ENCODE measurements at regions not wholly inside any gene's neighbourhood (a gene's known extent, or its start where the extent isn't known, plus 50 kb on each side); places are given as distances from the start of the nearest gene placed in this dataset.

- TF ChIP-seq CREB1 (IDR thresholded peaks at IDR 0.05; ENCODE audit: low read depth) (no peak), TAF1 (IDR thresholded peaks at IDR 0.05; ENCODE audit: low read depth) (no peak), YY1 (IDR thresholded peaks at IDR 0.05; ENCODE audit: low read depth) (no peak), NFIC (IDR thresholded peaks at IDR 0.05) (no peak), EGR1 (IDR thresholded peaks at IDR 0.05) (no peak), TCF12 (IDR thresholded peaks at IDR 0.05; ENCODE audit: low read depth) (no peak), RAD21 (IDR thresholded peaks at IDR 0.05; ENCODE audit: low read depth) (no peak), FOXM1 (IDR thresholded peaks at IDR 0.05; ENCODE audit: borderline replicate concordance, low read depth) (no peak), MAX (IDR thresholded peaks at IDR 0.05) (no peak), USF1 (IDR thresholded peaks at IDR 0.05) (no peak), EP300 (IDR thresholded peaks at IDR 0.05; ENCODE audit: borderline replicate concordance) (no peak), ZBTB7A (IDR thresholded peaks at IDR 0.05; ENCODE audit: low read depth) (no peak), REST (IDR thresholded peaks at IDR 0.05; ENCODE audit: low read depth) (no peak)
Observed at GRCh38 chr6:102812242-102812641, 1418.7 kb downstream of the GRIK2 start.

- TF ChIP-seq FOXM1 (IDR thresholded peaks at IDR 0.05; ENCODE audit: borderline replicate concordance, low read depth) = no peak
- TF ChIP-seq YY1 (IDR thresholded peaks at IDR 0.05; ENCODE audit: low read depth) = no peak
- no peak for TF ChIP-seq CEBPB (IDR thresholded peaks at IDR 0.05)
- TF ChIP-seq CREB1 (IDR thresholded peaks at IDR 0.05; ENCODE audit: low read depth) = no peak
- no peak for TF ChIP-seq TAF1 (IDR thresholded peaks at IDR 0.05; ENCODE audit: low read depth)
- no peak for TF ChIP-seq RAD21 (IDR thresholded peaks at IDR 0.05; ENCODE audit: low read depth)
- TF ChIP-seq EGR1 (IDR thresholded peaks at IDR 0.05) = no peak
- no peak for TF ChIP-seq EP300 (IDR thresholded peaks at IDR 0.05; ENCODE audit: borderline replicate concordance)
- TF ChIP-seq TEAD4 (IDR thresholded peaks at IDR 0.05) = no peak
- TF ChIP-seq REST (IDR thresholded peaks at IDR 0.05; ENCODE audit: low read depth) = no peak
- no peak for TF ChIP-seq ZBTB7A (IDR thresholded peaks at IDR 0.05; ENCODE audit: low read depth)
- no peak for TF ChIP-seq TCF12 (IDR thresholded peaks at IDR 0.05; ENCODE audit: low read depth)
- TF ChIP-seq NFIC (IDR thresholded peaks at IDR 0.05) = no peak
- no peak for TF ChIP-seq USF1 (IDR thresholded peaks at IDR 0.05)
Observed at GRCh38 chr6:102799051-102799450, 1405.5 kb downstream of the GRIK2 start.

- no peak for TF ChIP-seq NFIC (IDR thresholded peaks at IDR 0.05)
- TF ChIP-seq MAX (IDR thresholded peaks at IDR 0.05) = no peak
- no peak for TF ChIP-seq RAD21 (IDR thresholded peaks at IDR 0.05; ENCODE audit: low read depth)
- TF ChIP-seq CEBPB (IDR thresholded peaks at IDR 0.05) = no peak
- no peak for TF ChIP-seq EGR1 (IDR thresholded peaks at IDR 0.05)
- TF ChIP-seq TAF1 (IDR thresholded peaks at IDR 0.05; ENCODE audit: low read depth) = no peak
- TF ChIP-seq USF1 (IDR thresholded peaks at IDR 0.05) = no peak
- no peak for TF ChIP-seq ZBTB7A (IDR thresholded peaks at IDR 0.05; ENCODE audit: low read depth)
- no peak for TF ChIP-seq TCF12 (IDR thresholded peaks at IDR 0.05; ENCODE audit: low read depth)
- no peak for TF ChIP-seq FOXM1 (IDR thresholded peaks at IDR 0.05; ENCODE audit: borderline replicate concordance, low read depth)
Observed at GRCh38 chr6:102798636-102799035, 1405.1 kb downstream of the GRIK2 start.

GRCh38 chr6:102793752-102794151, 1400.2 kb downstream of the GRIK2 start:
- TF ChIP-seq EP300 (IDR thresholded peaks at IDR 0.05; ENCODE audit: borderline replicate concordance) = no peak
- no peak for TF ChIP-seq TEAD4 (IDR thresholded peaks at IDR 0.05)
- TF ChIP-seq ZBTB7A (IDR thresholded peaks at IDR 0.05; ENCODE audit: low read depth) = no peak
- no peak for TF ChIP-seq MAX (IDR thresholded peaks at IDR 0.05)
- TF ChIP-seq TAF1 (IDR thresholded peaks at IDR 0.05; ENCODE audit: low read depth) = no peak
- no peak for TF ChIP-seq REST (IDR thresholded peaks at IDR 0.05; ENCODE audit: low read depth)
- no peak for TF ChIP-seq NFIC (IDR thresholded peaks at IDR 0.05)
- TF ChIP-seq CEBPB (IDR thresholded peaks at IDR 0.05) = no peak
- TF ChIP-seq YY1 (IDR thresholded peaks at IDR 0.05; ENCODE audit: low read depth) = no peak
- TF ChIP-seq RAD21 (IDR thresholded peaks at IDR 0.05; ENCODE audit: low read depth) = no peak

Measured in Ishikawa (cell line).